ENCODE measurements at regions not wholly inside any gene's neighbourhood (a gene's known extent, or its start where the extent isn't known, plus 50 kb on each side); places are given as distances from the start of the nearest gene placed in this dataset.
"Not testable (repeated sequence)": the region's sequence is repeated elsewhere in the genome, so short reads cannot be mapped to it uniquely, and the experiment has no call there.

- no peak for DNase-seq (ENCODE audit: low read depth in 2 of 2)
Observed at GRCh38 chr15:60259469-60259868, 138.3 kb downstream of the ANXA2 start.

GRCh38 chr15:60264088-60264487, 133.7 kb downstream of the ANXA2 start:
- DNase-seq (ENCODE audit: low read depth in 2 of 2): no peak

GRCh38 chr15:60264566-60264965, 133.2 kb downstream of the ANXA2 start:
- DNase-seq (ENCODE audit: low read depth in 2 of 2): no peak

GRCh38 chr15:60265057-60265456, 132.7 kb downstream of the ANXA2 start:
- no peak for DNase-seq (ENCODE audit: low read depth in 2 of 2)

- no peak for DNase-seq (ENCODE audit: low read depth in 2 of 2)
Observed at GRCh38 chr15:60272623-60273022, 125.2 kb downstream of the ANXA2 start.

GRCh38 chr15:60275624-60276023, 122.2 kb downstream of the ANXA2 start:
- DNase-seq (ENCODE audit: low read depth in 2 of 2): no peak

- no peak for DNase-seq (ENCODE audit: low read depth in 2 of 2)
Observed at GRCh38 chr15:60278879-60279278, 118.9 kb downstream of the ANXA2 start.

- DNase-seq (ENCODE audit: low read depth in 2 of 2): no peak
Observed at GRCh38 chr15:60280259-60280658, 117.5 kb downstream of the ANXA2 start.

GRCh38 chr15:60283936-60284335, 113.8 kb downstream of the ANXA2 start:
- no peak for DNase-seq (ENCODE audit: low read depth in 2 of 2)

GRCh38 chr15:60295901-60296300, 101.9 kb downstream of the ANXA2 start:
- DNase-seq (ENCODE audit: low read depth in 2 of 2): not testable (repeated sequence)

- no peak for DNase-seq (ENCODE audit: low read depth in 2 of 2)
Observed at GRCh38 chr15:60297047-60297446, 100.7 kb downstream of the ANXA2 start.

Data from stimulated activated CD4-positive, alpha-beta T cell treated with anti-CD3 and anti-CD28 coated beads, Interleukin-1b, Interleukin-23, amount 100 ng/mL, for 4 hours (primary cell).